Glutamatergic neuron (in vitro differentiated cells): ENCODE measurements at regions not wholly inside any gene's neighbourhood (a gene's known extent, or its start where the extent isn't known, plus 50 kb on each side); places are given as distances from the start of the nearest gene placed in this dataset.

Experiments used
- DNase-seq: peaks from one replicate; pipeline ENCODE4 v3.0.0; 2022
- H3K27ac Mint-ChIP-seq: one replicate; pipeline ENCODE4 v1.8.0; 2020; ENCODE audit warnings: mild to moderate bottlenecking, mixed read lengths, inconsistent platforms; ENCODE audit not compliant: unreplicated experiment
- H3K27me3 Mint-ChIP-seq: one replicate; pipeline ENCODE4 v1.8.0; 2020; ENCODE audit warnings: mild to moderate bottlenecking, moderate library complexity, mixed read lengths, inconsistent platforms; ENCODE audit not compliant: unreplicated experiment
- H3K36me3 Mint-ChIP-seq: one replicate; pipeline ENCODE4 v1.8.0; 2020; ENCODE audit warnings: mild to moderate bottlenecking, mixed read lengths, inconsistent platforms; ENCODE audit not compliant: unreplicated experiment
- H3K4me1 Mint-ChIP-seq: one replicate; pipeline ENCODE4 v1.8.0; 2020; ENCODE audit warnings: mild to moderate bottlenecking, low read depth, mixed read lengths, inconsistent platforms; ENCODE audit not compliant: unreplicated experiment
- H3K4me3 Mint-ChIP-seq: one replicate; pipeline ENCODE4 v1.8.0; 2020; ENCODE audit warnings: mild to moderate bottlenecking, mixed read lengths, inconsistent platforms; ENCODE audit not compliant: unreplicated experiment
- H3K9me3 Mint-ChIP-seq: one replicate; pipeline ENCODE4 v1.8.0; 2020; ENCODE audit warnings: mild to moderate bottlenecking, moderate library complexity, mixed read lengths, inconsistent platforms; ENCODE audit not compliant: unreplicated experiment
- TF ChIP-seq, protein P1 (sequence below): fragments of 200-600 bp; sonication (generic); IDR thresholded peaks from one replicate; pipeline ENCODE4 v1.5.0; 2021; ENCODE audit not compliant: partially characterized antibody, unreplicated experiment

DNA sequence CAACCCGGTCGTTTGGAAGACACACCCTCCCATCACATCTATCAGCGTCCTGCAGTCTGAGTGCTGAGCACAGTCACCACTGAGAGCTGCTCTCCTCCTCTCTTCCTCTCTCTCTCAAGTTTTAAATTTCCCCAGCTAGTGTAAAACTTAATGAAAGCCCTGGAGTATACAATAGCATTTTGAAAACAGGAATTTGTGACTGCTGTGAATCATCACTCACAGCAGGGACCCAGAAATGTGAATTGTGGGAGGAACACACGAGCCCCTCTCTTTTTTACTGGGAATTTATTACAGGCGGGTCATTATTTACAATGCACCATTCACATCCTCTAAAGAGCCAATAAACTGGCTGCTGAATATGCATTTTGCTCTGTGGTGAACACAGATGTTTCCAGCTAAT is 185.0 kb upstream of the SMIM21 start:
- no peaks in the 10 kb centered on the region for H3K36me3 Mint-ChIP-seq
- TF ChIP-seq, protein P1, sequence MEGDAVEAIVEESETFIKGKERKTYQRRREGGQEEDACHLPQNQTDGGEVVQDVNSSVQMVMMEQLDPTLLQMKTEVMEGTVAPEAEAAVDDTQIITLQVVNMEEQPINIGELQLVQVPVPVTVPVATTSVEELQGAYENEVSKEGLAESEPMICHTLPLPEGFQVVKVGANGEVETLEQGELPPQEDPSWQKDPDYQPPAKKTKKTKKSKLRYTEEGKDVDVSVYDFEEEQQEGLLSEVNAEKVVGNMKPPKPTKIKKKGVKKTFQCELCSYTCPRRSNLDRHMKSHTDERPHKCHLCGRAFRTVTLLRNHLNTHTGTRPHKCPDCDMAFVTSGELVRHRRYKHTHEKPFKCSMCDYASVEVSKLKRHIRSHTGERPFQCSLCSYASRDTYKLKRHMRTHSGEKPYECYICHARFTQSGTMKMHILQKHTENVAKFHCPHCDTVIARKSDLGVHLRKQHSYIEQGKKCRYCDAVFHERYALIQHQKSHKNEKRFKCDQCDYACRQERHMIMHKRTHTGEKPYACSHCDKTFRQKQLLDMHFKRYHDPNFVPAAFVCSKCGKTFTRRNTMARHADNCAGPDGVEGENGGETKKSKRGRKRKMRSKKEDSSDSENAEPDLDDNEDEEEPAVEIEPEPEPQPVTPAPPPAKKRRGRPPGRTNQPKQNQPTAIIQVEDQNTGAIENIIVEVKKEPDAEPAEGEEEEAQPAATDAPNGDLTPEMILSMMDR, result no peak
- no peak overlapping the region for H3K27ac Mint-ChIP-seq
- no peaks in the 10 kb centered on the region for H3K9me3 Mint-ChIP-seq
- DNase-seq, result no peak
- H3K27me3 Mint-ChIP-seq, result no peaks in the 10 kb centered on the region
- H3K4me1 Mint-ChIP-seq, result no peaks in the 10 kb centered on the region
- H3K4me3 Mint-ChIP-seq, result no peak overlapping the region

DNA sequence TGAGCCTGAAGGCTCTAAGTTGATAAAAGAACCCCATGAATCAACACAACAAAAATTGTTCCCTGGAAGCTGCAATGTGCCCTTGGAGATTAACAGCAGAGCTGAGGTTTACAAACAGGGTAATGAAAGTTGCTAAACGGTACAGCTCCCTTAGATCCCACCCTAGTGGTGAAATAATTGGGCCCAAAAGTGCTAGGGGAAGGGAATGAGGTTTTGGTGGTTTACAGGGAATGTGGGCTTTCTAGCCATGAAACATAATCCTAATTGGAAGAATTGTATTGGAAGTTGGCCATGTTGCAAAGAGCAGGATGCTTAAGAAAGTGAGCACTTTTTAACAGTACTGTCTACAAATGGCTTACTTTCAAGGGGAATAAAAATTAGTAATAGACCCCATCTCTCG is 180.2 kb upstream of the SMIM21 start:
- Mint-ChIP-seq H3K4me1 (no peaks in the 10 kb centered on the region), H3K27ac (no peak overlapping the region), H3K4me3 (no peak overlapping the region), H3K27me3 (peaks cover 1% of the 10 kb centered on the region), H3K9me3 (no peaks in the 10 kb centered on the region), H3K36me3 (no peaks in the 10 kb centered on the region)
- TF ChIP-seq, protein P1, result no peak
- no peak for DNase-seq

DNA sequence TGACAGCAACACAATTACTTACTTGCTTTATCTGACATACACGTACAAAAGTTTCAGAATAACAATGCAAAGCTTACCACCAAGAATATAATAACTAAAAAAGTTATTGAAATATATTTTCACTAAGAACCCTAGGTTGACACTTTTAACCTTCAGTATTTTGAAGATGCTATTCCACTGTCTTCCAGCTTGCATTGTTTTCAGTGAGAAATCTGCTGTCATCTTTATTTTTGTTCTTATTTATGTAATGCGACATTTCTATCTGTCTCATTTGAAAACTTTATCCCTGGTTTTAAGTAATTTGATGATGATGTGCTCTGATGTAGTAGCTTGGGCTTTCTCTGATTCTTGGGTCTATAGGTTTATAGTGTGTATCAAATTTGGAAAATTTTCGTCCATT is 165.0 kb upstream of the SMIM21 start:
- no peak for DNase-seq
- H3K27me3 Mint-ChIP-seq, result no peaks in the 10 kb centered on the region
- TF ChIP-seq, protein P1, result no peak

DNA sequence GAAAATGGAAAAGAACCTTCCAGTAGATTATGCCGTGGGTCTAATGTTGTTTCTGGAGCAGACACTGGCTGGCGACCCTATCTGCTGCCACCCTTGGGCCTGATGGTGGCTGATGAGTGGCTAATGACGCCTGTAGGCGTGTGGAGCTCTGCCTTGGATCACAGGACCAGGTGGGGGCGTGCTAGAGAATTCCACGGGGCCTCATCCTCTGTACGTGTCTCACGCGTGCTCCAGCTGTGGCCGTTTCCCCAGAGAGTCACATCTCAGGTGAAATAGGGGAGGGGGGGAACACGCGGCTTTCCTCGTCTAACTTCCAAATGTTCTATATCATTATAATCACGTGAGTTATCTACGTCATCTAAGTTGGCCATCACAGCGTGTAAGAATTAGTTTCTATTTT is 160.9 kb upstream of the SMIM21 start:
- peaks cover 13% of the 10 kb centered on the region for H3K36me3 Mint-ChIP-seq
- H3K27me3 Mint-ChIP-seq, result peaks cover 2% of the 10 kb centered on the region
- H3K27ac Mint-ChIP-seq, result no peak overlapping the region
- no peak overlapping the region for H3K4me3 Mint-ChIP-seq
- TF ChIP-seq, protein P1, result no peak
- H3K4me1 Mint-ChIP-seq, result no peaks in the 10 kb centered on the region
- DNase-seq, result no peak
- H3K9me3 Mint-ChIP-seq, result peaks cover 2% of the 10 kb centered on the region

More for the DNA sequence above, 165.0 kb upstream of the SMIM21 start:
- Mint-ChIP-seq H3K9me3 (peaks cover 2% of the 10 kb centered on the region), H3K4me3 (no peak overlapping the region), H3K4me1 (no peaks in the 10 kb centered on the region), H3K36me3 (peaks cover 13% of the 10 kb centered on the region), H3K27ac (no peak overlapping the region)

DNA sequence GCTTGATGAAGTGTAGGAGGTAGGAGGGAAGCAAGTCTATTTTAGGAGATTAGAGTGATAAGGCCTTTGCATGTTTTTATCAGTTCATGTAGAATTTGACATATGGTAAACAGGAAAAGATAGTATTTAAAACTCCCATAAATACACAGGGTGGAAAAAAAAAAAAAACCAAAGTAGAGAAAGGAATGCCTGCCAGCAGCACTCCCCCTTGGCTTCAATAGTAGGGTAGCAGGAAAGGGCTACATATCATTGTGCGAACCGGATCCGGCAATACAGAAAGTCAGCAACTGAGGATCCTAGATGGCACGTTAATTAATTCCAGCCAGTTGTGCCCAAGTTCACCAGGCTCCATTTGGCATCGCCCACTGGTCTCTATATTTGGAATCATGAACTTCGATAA is 159.6 kb upstream of the SMIM21 start:
- no peaks in the 10 kb centered on the region for H3K4me1 Mint-ChIP-seq
- H3K4me3 Mint-ChIP-seq, result no peak overlapping the region
- H3K27me3 Mint-ChIP-seq, result peaks cover 2% of the 10 kb centered on the region
- peaks cover 4% of the 10 kb centered on the region for H3K36me3 Mint-ChIP-seq
- TF ChIP-seq, protein P1, result no peak
- H3K27ac Mint-ChIP-seq, result no peak overlapping the region
- no peak for DNase-seq
- no peaks in the 10 kb centered on the region for H3K9me3 Mint-ChIP-seq
